Esophagus muscularis mucosa (tissue), 4 donors: ENCODE measurements at regions not wholly inside any gene's neighbourhood (a gene's known extent, or its start where the extent isn't known, plus 50 kb on each side); places are given as distances from the start of the nearest gene placed in this dataset.

ENCODE experiments used
- DNase-seq: peaks from one replicate; pipeline ENCODE4 v3.0.0-alpha.2; 2017; ENCODE audit errors: extremely low spot score
- H3K27ac ChIP-seq, 4 donors: fragments of 200-600 bp; sonication (generic); replicated peaks in 1 of 4; 1 replicate in 3 of 4; 2 replicates in 1 of 4; pipeline ENCODE4 v1.5.1; 2016 to 2019; ENCODE audit warnings: mild to moderate bottlenecking in 1 of 4
- H3K27me3 ChIP-seq, 4 donors: fragments of 200-600 bp; sonication (generic); one replicate each; pipeline versions ENCODE4 v1.5.1 to v1.6.0; 2016 to 2019
- H3K36me3 ChIP-seq, 4 donors: fragments of 200-600 bp; sonication (generic); one replicate each; pipeline ENCODE4 v1.5.1; 2016 to 2019
- H3K4me1 ChIP-seq, 4 donors: fragments of 200-600 bp; sonication (generic); one replicate each; pipeline ENCODE4 v1.5.1; 2016 to 2019
- H3K4me3 ChIP-seq, 4 donors: fragments of 200-600 bp; sonication (generic); 1 replicate in 2 of 4; 2 replicates in 2 of 4; pipeline ENCODE4 v1.5.1; 2016 to 2019; ENCODE audit warnings: mild to moderate bottlenecking in 4 of 4, moderate library complexity in 1 of 4
- H3K9me3 ChIP-seq, 4 donors: fragments of 200-600 bp; sonication (generic); 1 replicate in 3 of 4; 2 replicates in 1 of 4; pipeline ENCODE4 v1.5.1; 2016 to 2019
- CTCF ChIP-seq, 3 experiments: fragments of 200-600 bp in 2 of 3; fragments of 450-650 bp in 1 of 3; sonication (generic) in 2 of 3; IDR thresholded peaks; one replicate each; pipeline ENCODE4 v1.5.1; 2017 to 2019; ENCODE audit warnings: antibody characterized with exemption in 3 of 3, mild to moderate bottlenecking in 2 of 3, moderate library complexity in 1 of 3
- EP300 ChIP-seq: sonication (generic); formaldehyde crosslinking; IDR thresholded peaks from one replicate; pipeline ENCODE4 v1.6.1; 2017; ENCODE audit warnings: antibody characterized with exemption
- POLR2A ChIP-seq: fragments of 450-650 bp; IDR thresholded peaks from one replicate; pipeline ENCODE4 v1.6.1; 2017; ENCODE audit warnings: antibody characterized with exemption, moderate library complexity, mild to moderate bottlenecking, low read depth
- POLR2AphosphoS5 ChIP-seq, 2 donors: sonication (generic); formaldehyde crosslinking; IDR thresholded peaks; one replicate each; pipeline ENCODE4 v1.6.1; 2017; ENCODE audit warnings: antibody characterized with exemption in 2 of 2
- WGBS: methylation state at CpG from one replicate; pipeline ENCODE4 v1.1.5; 2018; 5-methylcytosine and 5-hydroxymethylcytosine counted together
- intact Hi-C: fragments of 100-400 bp; cut with DNase I; formaldehyde crosslinking; loops from one replicate; pipeline ENCODE4 v1.15.1; 2023

GRCh38 chr6:10315658-10316372, 99.1 kb downstream of the TFAP2A start:
- peak overlapping the region; percentile 2 to 18 (median 12) for H3K4me3 ChIP-seq

GRCh38 chr6:10315034-10315433, 99.8 kb downstream of the TFAP2A start:
- intact Hi-C loops: loop anchor here (10.0 kb wide), 1 partner anchor 80 kb away; no protein-coding TSS in a partner anchor

More at GRCh38 chr6:10315658-10316372, 99.1 kb downstream of the TFAP2A start:
- WGBS: 24% methylated on average over 7 of the region's 7 CpGs
- no peak for DNase-seq
- Histone ChIP-seq H3K36me3 (no peaks in the 10 kb centered on the region), H3K27ac (peak overlapping the region; percentile 66 to 81 (median 73)), H3K9me3 (no peaks in the 10 kb centered on the region), H3K4me1 (peaks cover 0 to 27% (median 18%) of the 10 kb centered on the region in 4 donors), H3K27me3 (no peaks in the 10 kb centered on the region)
- TF ChIP-seq EP300: no peak
- TF ChIP-seq POLR2A: no peak
- TF ChIP-seq POLR2AphosphoS5 (IDR thresholded peaks at IDR 0.05): no peak
- TF ChIP-seq CTCF (IDR thresholded peaks at IDR 0.05): no peak
- intact Hi-C loops: loop anchor here (10.0 kb wide), 1 partner anchor 79 kb away; no protein-coding TSS in a partner anchor

GRCh38 chr6:10314163-10314955, 100.5 kb downstream of the TFAP2A start:
- intact Hi-C loops: loop anchor here (10.0 kb wide), 1 partner anchor 80 kb away; no protein-coding TSS in a partner anchor
- Histone ChIP-seq H3K4me1 (peaks cover 0 to 27% (median 18%) of the 10 kb centered on the region in 4 donors), H3K9me3 (no peaks in the 10 kb centered on the region), H3K27me3 (no peaks in the 10 kb centered on the region), H3K27ac (peak overlapping the region in 2 of 4 donors; percentile 66 to 81), H3K36me3 (no peaks in the 10 kb centered on the region), H3K4me3 (no peak overlapping the region)
- TF ChIP-seq POLR2A (no peak), POLR2AphosphoS5 (IDR thresholded peaks at IDR 0.05) (no peak), CTCF (IDR thresholded peaks at IDR 0.05) (no peak), EP300 (no peak)
- DNase-seq: no peak
- WGBS: 89% methylated on average over 17 of the region's 17 CpGs

More at GRCh38 chr6:10315034-10315433, 99.8 kb downstream of the TFAP2A start:
- no peak for TF ChIP-seq EP300
- TF ChIP-seq POLR2A: no peak
- TF ChIP-seq POLR2AphosphoS5 (IDR thresholded peaks at IDR 0.05): no peak
- no peak for TF ChIP-seq CTCF (IDR thresholded peaks at IDR 0.05)
- DNase-seq: no peak
- H3K9me3 ChIP-seq: no peaks in the 10 kb centered on the region
- H3K27me3 ChIP-seq: no peaks in the 10 kb centered on the region
- peak overlapping the region in 1 of 4 donors; percentile 8 for H3K4me3 ChIP-seq
- peak overlapping the region; percentile 27 to 81 (median 71) for H3K27ac ChIP-seq
- H3K36me3 ChIP-seq: no peaks in the 10 kb centered on the region
- H3K4me1 ChIP-seq: peaks cover 0 to 27% (median 18%) of the 10 kb centered on the region in 4 donors
- WGBS: 68% methylated on average over 8 of the region's 8 CpGs

- no peak for DNase-seq
- no peaks in the 10 kb centered on the region for H3K27me3 ChIP-seq
- no peak overlapping the region for H3K4me3 ChIP-seq
- intact Hi-C loops: loop anchor here (10.0 kb wide), 1 partner anchor 81 kb away; no protein-coding TSS in a partner anchor
- TF ChIP-seq CTCF (IDR thresholded peaks at IDR 0.05): no peak
- TF ChIP-seq POLR2AphosphoS5 (IDR thresholded peaks at IDR 0.05): no peak
- no peak for TF ChIP-seq EP300
- no peaks in the 10 kb centered on the region for H3K36me3 ChIP-seq
- H3K9me3 ChIP-seq: no peaks in the 10 kb centered on the region
- peaks cover 0 to 27% (median 18%) of the 10 kb centered on the region in 4 donors for H3K4me1 ChIP-seq
- H3K27ac ChIP-seq: no peak overlapping the region
- WGBS: 81% methylated on average over 5 of the region's 5 CpGs
Measured at GRCh38 chr6:10313799-10314162, 101.1 kb downstream of the TFAP2A start.
